Left lung (tissue), 4 donors: ENCODE measurements at regions not wholly inside any gene's neighbourhood (a gene's known extent, or its start where the extent isn't known, plus 50 kb on each side); places are given as distances from the start of the nearest gene placed in this dataset.

Experiments used
- ATAC-seq: fragments of 200-7000 bp; cut with Tn5 transposase; one replicate; pipeline ENCODE4 v1.9.1; 2020; ENCODE audit warnings: moderate library complexity
- DNase-seq, 4 donors: peaks; one replicate each; pipeline ENCODE4 v3.0.0-alpha.2; 2013 to 2020
- H3K27ac ChIP-seq, 2 donors: fragments of 200-600 bp; sonication (generic) in 1 of 2; one replicate each; pipeline versions ENCODE4 v1.5.0 to v1.8.0; 2020 to 2021
- H3K27me3 ChIP-seq, 2 donors: fragments of 200-600 bp; sonication (generic) in 1 of 2; one replicate each; pipeline versions ENCODE4 v1.5.0 to v1.8.0; 2020 to 2021
- H3K36me3 ChIP-seq, 2 donors: fragments of 200-600 bp; sonication (generic) in 1 of 2; one replicate each; pipeline versions ENCODE4 v1.5.0 to v1.8.0; 2020 to 2021
- H3K4me1 ChIP-seq, 2 donors: fragments of 200-600 bp; one replicate each; pipeline ENCODE4 v1.8.0; 2021
- H3K4me3 ChIP-seq, 2 donors: fragments of 200-600 bp; sonication (generic) in 1 of 2; one replicate each; pipeline versions ENCODE4 v1.5.0 to v1.8.0; 2020 to 2021; ENCODE audit warnings: mild to moderate bottlenecking in 1 of 2
- H3K9me3 ChIP-seq, 2 donors: fragments of 200-600 bp; sonication (generic) in 1 of 2; one replicate each; pipeline versions ENCODE4 v1.5.0 to v1.8.0; 2020 to 2021
- CTCF ChIP-seq, 2 donors: fragments of 200-600 bp; sonication (generic) in 1 of 2; IDR thresholded peaks; one replicate each; pipeline versions ENCODE4 v1.5.0 to v1.8.0; 2021; ENCODE audit warnings: antibody characterized with exemption in 2 of 2
- intact Hi-C, 2 donors: fragments of 100-400 bp; cut with DNase I; formaldehyde crosslinking; loops; one replicate each; pipeline versions ENCODE4 v1.11.2 to v1.14.2; 2022
- donor health status: DM: no; HTN: yes; CAD: no.
- donor health status: DM: no; HTN: no; CAD: no.

- no peak for TF ChIP-seq CTCF (IDR thresholded peaks at IDR 0.05)
- DNase-seq, result no peak
Observed at GRCh38 chr3:68360492-68360891, 571.9 kb downstream of the TAFA4 start.

GRCh38 chr3:68345781-68346180 lies 586.6 kb downstream of the TAFA4 start:
- Histone ChIP-seq H3K27ac (no peak overlapping the region), H3K27me3 (no peaks in the 10 kb centered on the region), H3K4me1 (no peaks in the 10 kb centered on the region), H3K9me3 (no peaks in the 10 kb centered on the region), H3K4me3 (no peak overlapping the region), H3K36me3 (no peaks in the 10 kb centered on the region)
- TF ChIP-seq CTCF (IDR thresholded peaks at IDR 0.05), result no peak
- DNase-seq, result no peak
- ATAC-seq, result no peak
- intact Hi-C loops, result no loop called here

More at GRCh38 chr3:68360492-68360891, 571.9 kb downstream of the TAFA4 start:
- no peaks in the 10 kb centered on the region for H3K27me3 ChIP-seq
- no peak overlapping the region for H3K27ac ChIP-seq
- no peak overlapping the region for H3K4me3 ChIP-seq
- no peaks in the 10 kb centered on the region for H3K9me3 ChIP-seq
- H3K36me3 ChIP-seq, result no peaks in the 10 kb centered on the region
- intact Hi-C loops, result no loop called here
- ATAC-seq, result no peak
- H3K4me1 ChIP-seq, result no peaks in the 10 kb centered on the region

- DNase-seq (no peak), ATAC-seq (no peak)
- no peak for TF ChIP-seq CTCF (IDR thresholded peaks at IDR 0.05)
Observed at GRCh38 chr3:68342426-68342825, 589.9 kb downstream of the TAFA4 start.

GRCh38 chr3:68336042-68336441 lies 596.3 kb downstream of the TAFA4 start:
- H3K4me1 ChIP-seq, result no peaks in the 10 kb centered on the region
- ATAC-seq (no peak), DNase-seq (no peak)
- intact Hi-C loops, result no loop called here
- no peaks in the 10 kb centered on the region for H3K27me3 ChIP-seq
- no peak overlapping the region for H3K4me3 ChIP-seq
- TF ChIP-seq CTCF (IDR thresholded peaks at IDR 0.05), result no peak
- no peaks in the 10 kb centered on the region for H3K9me3 ChIP-seq
- no peaks in the 10 kb centered on the region for H3K36me3 ChIP-seq
- no peak overlapping the region for H3K27ac ChIP-seq

More at GRCh38 chr3:68342426-68342825, 589.9 kb downstream of the TAFA4 start:
- Histone ChIP-seq H3K4me3 (no peak overlapping the region), H3K9me3 (no peaks in the 10 kb centered on the region), H3K27me3 (no peaks in the 10 kb centered on the region), H3K27ac (no peak overlapping the region), H3K4me1 (no peaks in the 10 kb centered on the region), H3K36me3 (no peaks in the 10 kb centered on the region)
- intact Hi-C loops, result no loop called here

GRCh38 chr3:68334367-68334986 lies 597.9 kb downstream of the TAFA4 start:
- ATAC-seq, result no peak
- peaks cover 0 to 2% of the 10 kb centered on the region in 2 donors for H3K9me3 ChIP-seq
- no peak overlapping the region for H3K27ac ChIP-seq
- no peaks in the 10 kb centered on the region for H3K27me3 ChIP-seq
- intact Hi-C loops, result no loop called here
- H3K4me1 ChIP-seq, result no peaks in the 10 kb centered on the region
- no peak overlapping the region for H3K4me3 ChIP-seq
- no peaks in the 10 kb centered on the region for H3K36me3 ChIP-seq
- TF ChIP-seq CTCF (IDR thresholded peaks at IDR 0.05), result no peak
- no peak for DNase-seq
